ENCODE measurements at regions not wholly inside any gene's neighbourhood (a gene's known extent, or its start where the extent isn't known, plus 50 kb on each side); places are given as distances from the start of the nearest gene placed in this dataset.

DNA sequence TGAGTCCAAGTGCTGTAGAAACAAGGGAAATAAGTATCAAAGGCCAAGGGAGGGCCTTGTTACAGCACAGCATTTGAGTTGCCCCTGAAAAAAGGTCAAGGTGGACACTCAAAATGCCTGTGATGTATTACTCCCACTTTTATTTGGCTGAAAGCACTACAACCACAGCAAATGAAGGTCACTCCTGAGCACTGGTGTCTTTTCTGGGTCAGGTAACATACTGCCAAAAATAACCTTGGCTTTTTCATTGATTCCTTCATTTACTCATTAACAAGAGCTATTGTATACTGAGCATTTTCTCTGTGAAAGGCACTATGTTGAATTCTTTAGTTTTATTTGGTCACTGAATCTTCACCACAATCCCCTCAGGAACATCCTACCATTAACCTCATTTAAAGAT lies 590.3 kb downstream of the BCL11A start:
- TF ChIP-seq, protein P1, sequence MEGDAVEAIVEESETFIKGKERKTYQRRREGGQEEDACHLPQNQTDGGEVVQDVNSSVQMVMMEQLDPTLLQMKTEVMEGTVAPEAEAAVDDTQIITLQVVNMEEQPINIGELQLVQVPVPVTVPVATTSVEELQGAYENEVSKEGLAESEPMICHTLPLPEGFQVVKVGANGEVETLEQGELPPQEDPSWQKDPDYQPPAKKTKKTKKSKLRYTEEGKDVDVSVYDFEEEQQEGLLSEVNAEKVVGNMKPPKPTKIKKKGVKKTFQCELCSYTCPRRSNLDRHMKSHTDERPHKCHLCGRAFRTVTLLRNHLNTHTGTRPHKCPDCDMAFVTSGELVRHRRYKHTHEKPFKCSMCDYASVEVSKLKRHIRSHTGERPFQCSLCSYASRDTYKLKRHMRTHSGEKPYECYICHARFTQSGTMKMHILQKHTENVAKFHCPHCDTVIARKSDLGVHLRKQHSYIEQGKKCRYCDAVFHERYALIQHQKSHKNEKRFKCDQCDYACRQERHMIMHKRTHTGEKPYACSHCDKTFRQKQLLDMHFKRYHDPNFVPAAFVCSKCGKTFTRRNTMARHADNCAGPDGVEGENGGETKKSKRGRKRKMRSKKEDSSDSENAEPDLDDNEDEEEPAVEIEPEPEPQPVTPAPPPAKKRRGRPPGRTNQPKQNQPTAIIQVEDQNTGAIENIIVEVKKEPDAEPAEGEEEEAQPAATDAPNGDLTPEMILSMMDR (IDR thresholded peaks at IDR 0.05), result no peak
- TF ChIP-seq POLR2A (IDR thresholded peaks at IDR 0.05), result no peak
